ENCODE measurements at regions not wholly inside any gene's neighbourhood (a gene's known extent, or its start where the extent isn't known, plus 50 kb on each side); places are given as distances from the start of the nearest gene placed in this dataset.

DNA sequence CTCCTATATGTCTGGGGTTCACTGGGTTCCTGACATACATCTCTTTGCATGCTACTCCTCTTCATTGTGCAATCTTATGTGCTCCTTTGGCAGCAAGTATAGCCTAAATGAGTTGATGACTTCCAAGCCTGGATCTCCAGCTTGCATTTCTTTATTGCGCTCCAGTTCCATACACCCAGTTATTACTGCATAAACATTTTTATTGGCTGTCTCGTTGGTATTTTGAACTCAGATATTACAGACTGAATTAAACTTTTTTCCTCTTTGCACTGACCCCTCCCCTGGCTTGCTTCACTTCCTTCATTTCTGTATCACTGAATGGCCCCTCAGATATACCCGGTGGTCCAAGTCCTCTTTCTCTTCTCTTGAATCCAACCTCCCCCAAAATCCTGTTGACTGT is 219.2 kb downstream of the MC4R start:
- no peak for TF ChIP-seq JUND (IDR thresholded peaks at IDR 0.05; ENCODE audit: low read depth)
- in situ Hi-C loops (cut with HindIII; ENCODE audit: low pct_unique_long_range_greater_than_20kb, low sequenced_read_pairs) = no loop called here
- no peak for DNase-seq (ENCODE audit: low read depth in 1 of 2, low spot score in 1 of 2)

DNA sequence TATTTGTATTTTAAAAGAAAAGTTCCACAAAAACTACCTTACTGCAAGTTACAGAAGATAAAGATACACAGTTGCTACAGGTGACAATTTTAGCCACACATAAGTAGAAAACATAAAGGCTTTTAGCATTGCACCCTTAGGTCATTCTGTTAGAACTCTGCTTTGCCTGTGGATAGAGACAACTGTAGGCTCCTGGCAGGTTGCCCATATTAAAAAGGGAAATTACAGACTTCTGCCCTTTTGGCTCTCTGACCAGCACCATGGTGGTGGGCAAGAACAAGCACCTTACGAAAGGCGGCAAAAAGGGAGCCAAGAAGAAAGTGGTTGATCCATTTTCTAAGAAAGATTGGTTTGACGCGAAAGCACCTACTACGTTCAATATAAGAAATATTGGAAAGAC is 223.3 kb downstream of the MC4R start:
- TF ChIP-seq JUND (IDR thresholded peaks at IDR 0.05; ENCODE audit: low read depth) = no peak
- in situ Hi-C loops (cut with HindIII; ENCODE audit: low pct_unique_long_range_greater_than_20kb, low sequenced_read_pairs) = no loop called here
- DNase-seq (ENCODE audit: low read depth in 1 of 2, low spot score in 1 of 2) = no peak

DNA sequence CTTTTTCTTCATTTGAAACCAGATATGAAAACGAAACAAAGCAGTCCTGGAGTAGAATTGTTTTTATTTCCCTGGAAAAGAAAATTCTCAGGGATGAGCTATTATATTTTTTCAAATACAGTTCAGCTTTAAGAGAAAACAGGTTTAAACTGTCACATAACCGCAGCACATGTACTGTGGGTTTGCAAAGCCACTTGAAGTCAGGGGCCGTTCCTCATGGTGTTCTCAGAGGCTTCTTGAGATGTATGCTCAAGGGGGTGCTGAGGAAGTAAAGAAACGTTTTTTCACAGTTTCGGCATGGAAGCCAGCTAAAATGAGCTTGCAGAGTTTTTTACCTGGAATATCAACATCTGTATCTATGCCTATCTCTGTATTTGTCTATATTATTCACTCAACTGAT is 225.3 kb downstream of the MC4R start:
- no peak for DNase-seq (ENCODE audit: low read depth in 1 of 2, low spot score in 1 of 2)
- in situ Hi-C loops (cut with HindIII; ENCODE audit: low pct_unique_long_range_greater_than_20kb, low sequenced_read_pairs) = no loop called here
- TF ChIP-seq JUND (IDR thresholded peaks at IDR 0.05; ENCODE audit: low read depth) = no peak

DNA sequence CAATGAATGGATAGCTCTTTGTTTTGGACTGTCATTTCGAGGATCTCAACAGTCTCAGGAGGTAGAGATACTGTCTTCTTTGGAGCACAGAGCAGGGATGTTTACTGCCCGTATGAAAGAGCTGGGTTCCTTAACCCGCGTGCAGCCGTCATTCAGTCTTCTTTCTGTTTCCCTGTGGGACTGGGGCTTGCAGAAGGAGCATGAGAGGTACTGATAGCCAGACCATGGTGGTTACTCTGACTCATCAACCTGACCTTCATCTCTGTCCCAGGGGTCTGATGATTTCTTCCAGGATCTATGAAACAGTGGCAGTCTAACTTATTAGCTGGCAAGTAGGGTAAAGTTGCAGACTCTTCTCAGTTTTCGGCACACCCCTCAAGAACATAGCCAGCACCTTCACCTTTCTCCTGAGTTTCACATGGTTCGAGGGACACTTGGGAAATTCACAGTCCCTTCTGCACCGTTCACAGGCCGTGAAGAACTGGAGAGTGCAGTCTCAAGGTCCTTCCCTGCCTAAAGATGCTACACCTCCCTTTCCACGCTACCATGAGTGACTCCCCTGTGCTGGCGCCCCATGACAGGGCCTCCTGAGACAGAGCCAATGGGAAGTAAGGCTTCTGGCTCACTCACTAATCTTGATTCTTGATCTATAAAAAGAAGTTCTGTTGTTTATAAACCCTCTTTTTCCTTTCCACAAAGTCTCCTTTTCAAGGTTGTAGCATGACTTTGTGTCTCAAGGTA is 226.2 kb downstream of the MC4R start:
- no peak for TF ChIP-seq JUND (IDR thresholded peaks at IDR 0.05; ENCODE audit: low read depth)
- DNase-seq (ENCODE audit: low read depth in 1 of 2, low spot score in 1 of 2) = no peak
- in situ Hi-C loops (cut with HindIII; ENCODE audit: low pct_unique_long_range_greater_than_20kb, low sequenced_read_pairs) = no loop called here

- DNase-seq (ENCODE audit: low read depth in 1 of 2, low spot score in 1 of 2) = no peak
- in situ Hi-C loops (cut with HindIII; ENCODE audit: low pct_unique_long_range_greater_than_20kb, low sequenced_read_pairs) = no loop called here
- TF ChIP-seq JUND (IDR thresholded peaks at IDR 0.05; ENCODE audit: low read depth) = no peak
These were observed 226.8 kb downstream of the MC4R start for GRCh38 chr18:60145776-60146175.

DNA sequence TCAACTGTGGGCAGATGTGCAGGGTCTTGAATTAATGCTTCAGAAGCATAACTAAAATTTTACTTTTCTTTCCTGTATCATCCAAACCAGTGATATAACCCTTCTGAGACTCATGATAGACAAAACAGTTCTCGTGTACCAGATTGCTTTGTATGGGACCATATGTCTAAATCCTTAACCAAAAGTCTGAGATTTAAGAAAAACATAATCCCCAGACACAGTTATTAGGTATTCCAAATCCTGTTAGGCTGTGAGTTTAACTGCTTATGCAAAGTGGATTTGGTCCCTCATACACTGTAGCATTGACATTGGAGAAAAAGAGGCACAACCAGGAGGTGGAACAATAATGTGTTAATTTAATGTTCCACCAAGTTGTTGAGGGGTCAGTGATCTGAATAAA is 235.0 kb downstream of the PMAIP1 start:
- in situ Hi-C loops (cut with HindIII; ENCODE audit: low pct_unique_long_range_greater_than_20kb, low sequenced_read_pairs) = no loop called here
- no peak for DNase-seq (ENCODE audit: low read depth in 1 of 2, low spot score in 1 of 2)

DNA sequence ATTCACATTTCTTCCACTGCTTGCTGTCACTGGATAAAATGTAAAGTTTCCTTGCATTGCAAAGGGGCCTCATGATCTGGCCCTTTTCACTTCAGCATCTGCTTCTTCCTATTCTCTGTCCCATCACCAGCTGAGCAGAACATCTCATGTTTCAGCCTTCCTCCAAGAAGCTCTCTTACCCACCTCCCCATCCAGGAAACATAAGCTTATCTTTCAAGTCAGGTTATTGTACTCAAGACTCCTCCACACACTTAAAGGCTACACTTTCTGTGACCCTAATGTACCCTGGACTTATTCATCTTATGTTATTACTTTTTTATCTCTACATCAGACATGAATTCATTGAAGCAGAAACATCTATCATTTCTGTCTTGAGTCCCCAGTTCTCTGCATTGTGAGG is 230.5 kb downstream of the PMAIP1 start:
- DNase-seq (ENCODE audit: low read depth in 1 of 2, low spot score in 1 of 2) = no peak
- no peak for TF ChIP-seq JUND (IDR thresholded peaks at IDR 0.05; ENCODE audit: low read depth)
- in situ Hi-C loops (cut with HindIII; ENCODE audit: low pct_unique_long_range_greater_than_20kb, low sequenced_read_pairs) = no loop called here

More for the DNA sequence above, 235.0 kb downstream of the PMAIP1 start:
- TF ChIP-seq JUND (IDR thresholded peaks at IDR 0.05; ENCODE audit: low read depth) = no peak

GRCh38 chr18:60123031-60123430 is 223.2 kb downstream of the PMAIP1 start:
- DNase-seq (ENCODE audit: low read depth in 1 of 2, low spot score in 1 of 2) = no peak
- in situ Hi-C loops (cut with HindIII; ENCODE audit: low pct_unique_long_range_greater_than_20kb, low sequenced_read_pairs) = no loop called here
- TF ChIP-seq JUND (IDR thresholded peaks at IDR 0.05; ENCODE audit: low read depth) = no peak

DNA sequence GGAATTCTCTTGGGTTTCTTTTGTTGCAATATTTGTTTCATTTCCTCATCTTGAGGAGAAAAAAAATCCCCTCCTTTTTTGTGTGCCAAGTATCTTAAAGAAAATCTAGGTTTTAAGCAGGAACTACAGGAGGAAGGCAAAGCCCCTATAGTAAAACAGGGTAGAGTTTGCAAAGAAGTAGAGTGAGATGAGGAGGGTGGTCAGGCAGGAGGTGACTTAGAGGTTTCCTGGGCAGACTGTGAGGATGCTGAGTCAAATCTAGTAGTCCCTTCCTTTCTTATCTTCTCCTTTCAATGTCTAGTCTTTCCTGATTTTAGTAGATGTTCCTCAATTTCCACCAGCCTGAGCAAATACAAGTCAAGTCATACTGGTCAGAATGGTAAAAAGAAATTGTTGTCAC is 222.5 kb downstream of the PMAIP1 start:
- in situ Hi-C loops (cut with HindIII; ENCODE audit: low pct_unique_long_range_greater_than_20kb, low sequenced_read_pairs) = no loop called here
- no peak for DNase-seq (ENCODE audit: low read depth in 1 of 2, low spot score in 1 of 2)
- no peak for TF ChIP-seq JUND (IDR thresholded peaks at IDR 0.05; ENCODE audit: low read depth)

DNA sequence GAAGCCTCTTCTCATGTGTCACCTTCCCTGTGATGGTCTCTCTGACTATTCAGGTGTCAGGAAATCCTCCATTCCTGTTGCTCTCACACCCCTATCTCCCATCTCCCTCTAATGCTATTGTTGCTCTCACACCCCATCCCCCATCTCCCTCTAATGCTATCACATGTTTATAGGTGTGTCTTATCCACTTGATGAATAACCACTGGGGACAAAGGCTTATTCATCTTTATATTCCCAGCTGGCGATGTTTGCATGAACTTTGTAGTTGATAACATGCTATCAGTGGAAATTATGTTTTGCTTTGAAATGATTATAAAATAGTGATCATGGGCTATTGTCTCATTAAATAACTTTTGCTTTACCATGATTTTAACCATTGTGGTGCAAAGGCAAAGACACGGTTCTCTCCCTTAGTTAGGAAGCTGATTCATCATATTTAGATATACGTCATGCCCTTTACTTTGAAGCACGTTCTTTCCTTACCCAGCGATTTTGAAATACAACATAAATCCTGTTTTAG is 220.5 kb downstream of the PMAIP1 start:
- no peak for DNase-seq (ENCODE audit: low read depth in 1 of 2, low spot score in 1 of 2)
- TF ChIP-seq JUND (IDR thresholded peaks at IDR 0.05; ENCODE audit: low read depth) = no peak
- in situ Hi-C loops (cut with HindIII; ENCODE audit: low pct_unique_long_range_greater_than_20kb, low sequenced_read_pairs) = no loop called here

- no peak for TF ChIP-seq JUND (IDR thresholded peaks at IDR 0.05; ENCODE audit: low read depth)
These were observed 217.5 kb downstream of the PMAIP1 start for GRCh38 chr18:60117321-60117720.

GRCh38 chr18:60113396-60113795 is 213.6 kb downstream of the PMAIP1 start:
- no peak for DNase-seq (ENCODE audit: low read depth in 1 of 2, low spot score in 1 of 2)
- in situ Hi-C loops (cut with HindIII; ENCODE audit: low pct_unique_long_range_greater_than_20kb, low sequenced_read_pairs) = no loop called here
- TF ChIP-seq JUND (IDR thresholded peaks at IDR 0.05; ENCODE audit: low read depth) = no peak

More at GRCh38 chr18:60117321-60117720, 217.5 kb downstream of the PMAIP1 start:
- in situ Hi-C loops (cut with HindIII; ENCODE audit: low pct_unique_long_range_greater_than_20kb, low sequenced_read_pairs) = no loop called here
- DNase-seq (ENCODE audit: low read depth in 1 of 2, low spot score in 1 of 2) = no peak

GRCh38 chr18:60112369-60112768 is 212.6 kb downstream of the PMAIP1 start:
- TF ChIP-seq JUND (IDR thresholded peaks at IDR 0.05; ENCODE audit: low read depth) = no peak
- no peak for DNase-seq (ENCODE audit: low read depth in 1 of 2, low spot score in 1 of 2)
- in situ Hi-C loops (cut with HindIII; ENCODE audit: low pct_unique_long_range_greater_than_20kb, low sequenced_read_pairs) = no loop called here

DNA sequence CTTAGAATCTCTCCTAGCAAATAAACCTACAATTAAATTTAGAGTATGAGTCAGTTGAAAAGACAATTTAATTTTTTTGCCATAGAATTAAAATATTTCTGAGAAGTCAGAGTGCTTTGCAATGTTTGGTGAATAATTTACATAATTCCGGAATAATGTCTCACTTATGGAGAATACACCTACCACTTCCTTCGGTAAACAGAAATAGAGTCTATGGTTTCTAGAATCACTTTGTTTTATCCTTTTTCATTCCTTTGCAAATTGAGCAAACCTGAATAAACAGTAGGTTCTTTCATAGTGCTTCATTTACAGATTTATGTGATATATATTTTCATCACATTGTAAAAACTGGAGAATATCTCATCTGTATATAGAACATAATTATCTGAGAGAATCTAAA is 211.7 kb downstream of the PMAIP1 start:
- in situ Hi-C loops (cut with HindIII; ENCODE audit: low pct_unique_long_range_greater_than_20kb, low sequenced_read_pairs) = no loop called here
- DNase-seq (ENCODE audit: low read depth in 1 of 2, low spot score in 1 of 2) = no peak
- TF ChIP-seq JUND (IDR thresholded peaks at IDR 0.05; ENCODE audit: low read depth) = no peak
